T-helper 2 cell treated with Interferon-gamma antibody and Interleukin-4, amounts not matched to agents 5 μg/mL and 100 μg/mL, for 36 hours (primary cell): ENCODE measurements at regions not wholly inside any gene's neighbourhood (a gene's known extent, or its start where the extent isn't known, plus 50 kb on each side); places are given as distances from the start of the nearest gene placed in this dataset.

Experiments used
- DNase-seq: peaks from one replicate; pipeline ENCODE4 v3.0.0; 2021; ENCODE audit warnings: low spot score
- H3K27ac Mint-ChIP-seq: one replicate; pipeline ENCODE4 v1.8.0; 2021; ENCODE audit warnings: mild to moderate bottlenecking, mixed read lengths
- H3K27me3 Mint-ChIP-seq: one replicate; pipeline ENCODE4 v1.8.0; 2021; ENCODE audit warnings: low read depth, mixed read lengths
- H3K36me3 Mint-ChIP-seq: one replicate; pipeline ENCODE4 v1.8.0; 2021; ENCODE audit warnings: low read depth, mixed read lengths
- H3K4me1 Mint-ChIP-seq: one replicate; pipeline ENCODE4 v1.8.0; 2021; ENCODE audit warnings: low read depth, mixed read lengths
- H3K4me3 Mint-ChIP-seq: one replicate; pipeline ENCODE4 v1.8.0; 2022; ENCODE audit warnings: mild to moderate bottlenecking, moderate library complexity, mixed read lengths
- H3K9me3 Mint-ChIP-seq: one replicate; pipeline ENCODE4 v1.8.0; 2021; ENCODE audit warnings: mixed read lengths

DNA sequence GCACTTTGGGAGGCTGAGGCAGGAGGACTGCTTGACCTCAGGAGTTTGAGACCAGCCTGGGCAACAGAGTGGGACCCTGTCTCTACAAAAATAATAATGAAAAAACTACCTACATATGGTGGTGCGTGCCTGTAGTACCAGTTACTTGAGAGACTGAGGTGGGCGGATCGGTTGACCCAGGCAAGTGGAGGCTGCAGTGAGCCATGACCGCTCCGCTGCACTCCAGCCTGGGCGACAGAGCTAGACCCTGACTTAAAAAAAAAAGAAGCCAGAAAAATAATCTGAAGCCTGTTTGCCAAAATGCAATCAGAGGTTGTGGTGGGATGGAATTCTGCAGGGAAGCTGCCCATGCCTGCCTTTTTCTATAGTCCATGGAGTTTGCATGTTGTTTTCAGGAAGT lies 50.4 kb upstream of the GGTA1 start:
- Mint-ChIP-seq H3K4me1 (peaks cover 3% of the 10 kb centered on the region), H3K27ac (no peak overlapping the region), H3K36me3 (no peaks in the 10 kb centered on the region), H3K27me3 (peaks cover 21% of the 10 kb centered on the region), H3K9me3 (no peaks in the 10 kb centered on the region), H3K4me3 (no peak overlapping the region)
- no peak for DNase-seq

DNA sequence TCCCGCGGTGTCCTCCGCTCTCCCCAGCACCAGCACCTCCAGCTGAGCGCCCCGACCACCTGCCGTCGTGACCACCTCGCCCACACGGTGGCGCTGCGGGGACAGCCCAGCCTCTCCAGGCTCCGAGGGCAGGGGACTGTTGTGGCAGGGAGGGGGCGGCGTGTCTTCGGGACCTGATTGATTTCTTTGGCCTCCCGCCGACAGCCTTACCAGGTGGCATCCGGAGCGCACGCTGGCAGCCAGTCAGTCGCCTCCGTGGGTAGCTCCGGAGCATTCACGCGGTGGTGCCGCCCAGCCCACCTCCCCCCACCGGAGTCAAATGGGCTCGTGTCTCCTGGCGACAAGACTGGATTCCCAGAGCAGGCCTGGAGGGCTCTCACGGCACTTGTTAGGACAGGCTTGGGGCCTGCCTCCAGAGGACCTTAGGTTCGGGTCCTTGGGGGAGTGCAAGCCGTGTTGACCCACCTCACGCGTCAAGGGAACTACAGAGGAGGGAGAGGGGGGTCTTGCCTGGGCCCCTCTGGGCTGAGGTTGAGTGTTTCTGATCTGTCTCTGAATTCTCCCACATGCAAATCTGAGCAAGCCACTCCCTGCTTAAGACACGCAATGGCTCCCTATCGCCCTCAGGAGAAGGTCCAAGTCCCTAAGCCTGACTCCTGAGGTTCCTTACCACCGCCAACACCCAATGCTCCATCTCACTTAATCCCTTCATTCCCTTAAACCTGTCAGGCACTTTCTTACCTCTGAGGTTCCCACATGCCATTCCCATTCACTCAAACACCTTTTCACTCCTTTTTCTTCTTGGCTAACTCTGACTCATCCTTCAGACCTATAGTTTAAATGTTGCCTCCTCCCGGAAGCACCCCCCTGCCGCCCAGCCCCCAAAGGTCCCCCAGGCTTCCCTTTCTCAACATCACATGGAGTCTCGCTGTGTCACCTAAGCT lies 51.2 kb upstream of the GGTA1 start:
- no peaks in the 10 kb centered on the region for H3K9me3 Mint-ChIP-seq
- H3K4me1 Mint-ChIP-seq, result peaks cover 3% of the 10 kb centered on the region
- H3K27ac Mint-ChIP-seq, result no peak overlapping the region
- H3K27me3 Mint-ChIP-seq, result peaks cover 21% of the 10 kb centered on the region
- H3K4me3 Mint-ChIP-seq, result no peak overlapping the region
- peak; percentile 64 for DNase-seq
- H3K36me3 Mint-ChIP-seq, result no peaks in the 10 kb centered on the region

DNA sequence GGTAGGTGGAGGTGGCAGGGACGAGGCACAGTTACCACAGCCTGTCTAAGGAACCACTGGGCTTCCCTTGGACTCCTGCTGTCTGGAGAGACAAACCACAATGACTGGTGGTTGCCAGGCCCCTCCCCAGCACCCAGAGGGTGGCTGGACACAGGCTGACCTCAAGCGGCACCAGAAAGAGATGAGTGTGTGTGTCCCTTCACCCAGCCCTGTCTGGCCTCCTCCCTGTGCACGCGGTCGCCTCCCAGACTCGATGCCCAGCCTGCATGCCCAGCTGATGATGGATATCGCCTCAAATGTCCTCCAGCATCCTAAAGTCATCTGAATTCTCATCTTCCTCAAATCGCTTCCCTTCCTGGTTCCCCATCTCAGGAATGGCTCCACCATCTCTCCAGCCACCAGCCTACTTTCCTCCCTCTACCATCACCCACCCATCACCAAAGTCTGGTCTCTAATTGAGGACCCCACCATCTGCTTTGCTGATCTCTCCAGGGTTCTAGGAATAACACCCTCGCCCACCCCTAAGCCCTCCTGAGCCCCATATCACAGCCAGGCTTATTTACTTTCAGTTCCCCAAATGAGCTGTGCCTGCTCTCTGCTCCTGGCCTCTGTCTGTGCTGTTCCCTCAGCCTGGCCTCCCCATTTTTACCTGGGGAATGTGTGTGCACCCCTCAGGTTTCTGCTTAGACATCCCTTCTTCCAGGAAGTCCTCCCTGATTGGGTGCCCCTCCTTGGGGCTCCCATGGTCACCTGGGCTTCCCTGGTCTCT lies 52.5 kb upstream of the GGTA1 start:
- Mint-ChIP-seq H3K36me3 (no peaks in the 10 kb centered on the region), H3K4me3 (no peak overlapping the region), H3K9me3 (no peaks in the 10 kb centered on the region), H3K4me1 (peaks cover 3% of the 10 kb centered on the region), H3K27ac (no peak overlapping the region), H3K27me3 (peaks cover 25% of the 10 kb centered on the region)
- no peak for DNase-seq

DNA sequence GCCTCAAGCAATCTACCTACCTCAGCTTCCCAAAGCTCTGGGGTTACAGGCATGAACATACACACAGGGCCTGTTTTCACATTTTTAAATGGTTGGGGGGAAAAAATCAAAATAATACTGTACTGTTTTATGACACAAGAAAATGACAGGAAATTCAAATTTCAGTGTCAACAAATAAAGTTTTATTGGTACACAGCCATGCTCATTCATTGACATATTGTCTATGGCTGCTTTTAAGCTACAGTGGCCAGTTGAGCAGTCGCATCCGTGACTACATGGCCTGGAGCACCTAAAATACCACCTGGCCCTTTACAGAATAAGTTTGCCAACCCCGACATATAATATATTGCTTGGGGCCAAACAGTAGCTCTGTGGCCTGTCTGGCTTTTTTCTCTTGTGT lies 56.4 kb upstream of the GGTA1 start:
- Mint-ChIP-seq H3K4me1 (peaks cover 5% of the 10 kb centered on the region), H3K27ac (no peak overlapping the region), H3K4me3 (no peak overlapping the region), H3K27me3 (peaks cover 14% of the 10 kb centered on the region), H3K36me3 (no peaks in the 10 kb centered on the region), H3K9me3 (no peaks in the 10 kb centered on the region)
- DNase-seq, result no peak

DNA sequence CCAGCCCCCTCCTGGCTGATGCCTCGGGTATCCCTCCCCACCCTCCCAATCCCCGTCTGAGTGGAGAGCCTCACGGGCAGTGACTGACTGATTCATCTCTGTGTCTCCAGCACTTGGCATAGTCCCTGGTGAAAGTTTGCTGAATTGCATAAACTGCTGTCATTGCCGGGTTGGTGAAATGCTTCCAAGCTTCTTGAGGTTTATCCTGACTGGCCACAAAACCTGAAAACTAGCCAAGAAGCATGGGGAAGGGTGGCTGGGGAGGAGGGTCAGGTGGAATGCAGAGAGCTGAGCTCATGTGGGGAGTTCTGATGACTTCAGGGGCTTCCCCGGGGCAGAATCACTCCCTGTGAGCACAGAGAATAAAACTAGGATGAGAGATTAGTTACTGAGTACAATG lies 56.9 kb upstream of the GGTA1 start:
- Mint-ChIP-seq H3K4me1 (peaks cover 4% of the 10 kb centered on the region), H3K4me3 (no peak overlapping the region), H3K27ac (no peak overlapping the region), H3K9me3 (no peaks in the 10 kb centered on the region), H3K36me3 (no peaks in the 10 kb centered on the region), H3K27me3 (peaks cover 9% of the 10 kb centered on the region)
- no peak for DNase-seq

DNA sequence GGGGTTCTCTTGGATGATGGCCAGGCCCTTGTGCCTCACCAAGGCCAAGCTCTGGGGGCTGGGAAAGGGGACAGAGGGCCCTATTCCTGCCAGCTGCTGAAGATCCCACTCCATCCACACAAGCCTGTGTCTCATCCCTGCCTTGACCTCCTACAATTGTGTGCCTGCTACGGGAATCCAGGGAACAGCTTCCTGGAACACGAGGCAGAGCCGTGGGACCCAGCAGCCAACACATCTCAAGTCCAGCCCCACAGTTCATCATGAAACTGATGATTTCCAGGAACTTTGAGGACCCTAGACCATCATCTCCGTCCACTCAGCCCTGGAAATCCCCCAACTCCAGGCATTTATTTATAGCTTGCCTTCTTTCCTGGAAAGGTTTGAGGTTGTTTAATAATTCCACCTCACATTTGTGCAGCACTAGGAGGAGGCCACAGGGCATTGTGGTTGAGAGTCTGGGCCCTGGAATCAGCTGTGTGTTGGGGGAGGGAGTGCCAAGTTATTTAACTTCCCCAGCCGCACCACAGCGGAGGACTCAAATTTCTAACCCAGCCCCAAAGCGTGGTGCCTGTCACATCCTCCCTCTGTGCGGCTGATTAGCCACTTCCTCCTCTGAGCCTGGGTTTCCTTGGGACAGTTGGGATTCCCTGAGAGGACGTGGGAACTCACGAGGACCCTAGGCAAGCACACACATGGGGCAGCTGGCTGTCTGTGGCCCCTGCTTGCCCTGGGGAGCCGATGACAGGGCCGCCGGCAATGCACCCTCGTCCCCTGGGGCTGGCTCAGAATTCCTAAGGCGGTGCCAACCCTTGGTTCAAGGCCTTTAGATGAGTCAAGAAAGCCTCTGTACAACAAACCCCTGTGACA lies 58.2 kb upstream of the GGTA1 start:
- no peaks in the 10 kb centered on the region for H3K9me3 Mint-ChIP-seq
- no peak overlapping the region for H3K27ac Mint-ChIP-seq
- no peak overlapping the region for H3K4me3 Mint-ChIP-seq
- H3K27me3 Mint-ChIP-seq, result peaks cover 4% of the 10 kb centered on the region
- DNase-seq, result peak; percentile 4
- H3K36me3 Mint-ChIP-seq, result no peaks in the 10 kb centered on the region
- peaks cover 4% of the 10 kb centered on the region for H3K4me1 Mint-ChIP-seq

DNA sequence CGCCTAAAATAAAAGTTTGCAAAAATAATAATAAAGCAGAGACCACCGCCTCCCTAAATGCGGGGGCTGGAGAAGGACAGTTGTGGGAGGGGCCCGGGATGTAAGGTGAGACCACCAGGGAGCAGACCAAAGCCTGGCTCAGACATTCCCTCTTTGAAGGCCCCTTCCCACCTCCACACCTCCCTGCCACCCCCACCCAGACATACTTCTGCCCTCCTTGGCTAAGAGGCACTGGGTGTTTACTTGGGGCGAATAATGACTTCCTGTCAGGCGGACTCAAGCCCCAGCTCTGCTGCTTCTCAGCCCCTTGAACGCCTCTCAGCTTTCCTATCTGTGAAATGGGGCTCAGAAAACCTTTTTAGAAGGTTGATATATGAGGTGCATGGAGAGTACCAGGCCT lies 58.8 kb upstream of the GGTA1 start:
- peaks cover 4% of the 10 kb centered on the region for H3K27me3 Mint-ChIP-seq
- DNase-seq, result no peak
- H3K27ac Mint-ChIP-seq, result no peak overlapping the region
- no peak overlapping the region for H3K4me3 Mint-ChIP-seq
- peaks cover 4% of the 10 kb centered on the region for H3K4me1 Mint-ChIP-seq
- H3K36me3 Mint-ChIP-seq, result no peaks in the 10 kb centered on the region
- no peaks in the 10 kb centered on the region for H3K9me3 Mint-ChIP-seq

DNA sequence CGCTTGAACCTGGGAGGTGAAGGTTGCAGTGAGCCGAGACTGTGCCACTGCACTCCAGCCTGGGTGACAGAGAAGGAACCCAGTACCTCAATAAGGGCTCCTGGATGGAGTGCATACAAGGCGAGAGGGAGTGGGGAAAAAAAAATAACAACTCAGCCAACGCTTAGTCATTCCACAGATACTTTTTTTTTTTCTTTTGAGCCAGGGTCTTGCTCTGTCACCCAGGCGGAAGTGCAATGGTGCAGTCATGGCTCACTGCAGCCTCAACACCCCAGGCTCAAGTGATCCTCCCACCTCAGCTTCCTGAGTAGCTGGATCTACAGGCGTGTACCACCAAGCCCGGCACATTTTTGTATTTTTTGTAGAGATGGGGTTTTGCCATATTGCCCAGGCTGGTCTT lies 59.5 kb upstream of the GGTA1 start:
- Mint-ChIP-seq H3K27ac (no peak overlapping the region), H3K27me3 (peaks cover 4% of the 10 kb centered on the region), H3K4me3 (no peak overlapping the region), H3K4me1 (peaks cover 4% of the 10 kb centered on the region), H3K9me3 (no peaks in the 10 kb centered on the region), H3K36me3 (no peaks in the 10 kb centered on the region)
- no peak for DNase-seq

DNA sequence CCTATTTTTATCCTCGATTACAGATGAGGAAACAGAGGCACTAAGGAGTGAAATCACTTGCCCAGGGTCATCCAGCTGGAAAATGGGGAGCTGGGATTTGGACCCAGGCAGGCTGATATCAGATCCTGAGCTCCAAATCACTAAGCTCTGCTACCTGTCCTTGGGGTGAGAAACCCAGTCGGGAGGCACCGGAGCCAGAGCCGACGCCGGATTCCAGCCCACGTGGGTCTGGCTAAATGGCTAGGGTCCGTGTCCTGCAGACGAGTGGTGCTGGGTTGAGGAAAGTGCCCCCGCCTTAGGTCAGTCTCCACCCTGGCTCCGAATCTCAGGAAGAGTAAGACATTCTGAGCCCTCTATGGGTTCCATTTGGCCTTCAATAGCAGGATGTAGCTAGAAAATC lies 61.3 kb upstream of the GGTA1 start:
- peaks cover 4% of the 10 kb centered on the region for H3K4me1 Mint-ChIP-seq
- H3K27ac Mint-ChIP-seq, result no peak overlapping the region
- DNase-seq, result no peak
- no peaks in the 10 kb centered on the region for H3K9me3 Mint-ChIP-seq
- H3K4me3 Mint-ChIP-seq, result no peak overlapping the region
- no peaks in the 10 kb centered on the region for H3K36me3 Mint-ChIP-seq
- H3K27me3 Mint-ChIP-seq, result peaks cover 4% of the 10 kb centered on the region

DNA sequence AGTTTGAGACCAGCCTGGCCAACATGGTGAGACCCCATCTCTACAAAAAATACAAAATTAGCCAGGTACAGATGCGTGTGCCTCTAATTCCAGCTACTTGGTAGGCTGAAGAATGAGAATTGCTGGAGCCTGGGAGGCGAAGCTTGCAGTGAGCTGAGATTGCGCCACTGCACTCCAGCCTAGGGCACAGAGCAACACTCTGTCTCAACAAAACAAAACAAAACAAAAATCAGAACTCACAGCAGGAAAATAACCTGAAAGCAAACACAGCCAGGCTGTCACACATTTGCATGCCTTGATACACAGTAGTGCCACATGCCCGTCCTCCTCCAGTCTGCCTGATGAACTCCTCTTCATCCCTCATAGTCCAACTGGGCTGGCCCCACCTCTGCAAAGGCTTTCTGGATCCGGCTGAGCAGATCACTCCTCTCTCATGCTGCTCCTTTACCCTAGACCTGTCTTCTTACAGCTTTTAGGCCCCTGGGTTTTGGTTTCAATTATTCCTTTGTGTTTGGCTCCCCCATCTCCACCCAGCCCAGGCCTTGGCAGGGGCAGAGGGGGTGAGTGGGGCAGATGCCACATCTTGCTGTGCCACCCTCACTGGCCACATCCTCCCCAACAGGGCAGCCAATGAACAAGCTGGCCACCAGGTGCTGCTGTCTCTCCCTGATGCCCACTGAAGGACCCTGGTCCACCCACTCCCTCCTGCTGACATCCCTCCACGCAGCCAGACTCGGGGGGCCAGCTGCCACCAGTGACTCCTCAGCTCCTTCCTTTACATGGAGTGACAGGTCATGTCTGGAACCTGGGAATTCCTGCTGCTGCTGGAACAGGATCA lies 62.0 kb upstream of the GGTA1 start:
- DNase-seq, result no peak

DNA sequence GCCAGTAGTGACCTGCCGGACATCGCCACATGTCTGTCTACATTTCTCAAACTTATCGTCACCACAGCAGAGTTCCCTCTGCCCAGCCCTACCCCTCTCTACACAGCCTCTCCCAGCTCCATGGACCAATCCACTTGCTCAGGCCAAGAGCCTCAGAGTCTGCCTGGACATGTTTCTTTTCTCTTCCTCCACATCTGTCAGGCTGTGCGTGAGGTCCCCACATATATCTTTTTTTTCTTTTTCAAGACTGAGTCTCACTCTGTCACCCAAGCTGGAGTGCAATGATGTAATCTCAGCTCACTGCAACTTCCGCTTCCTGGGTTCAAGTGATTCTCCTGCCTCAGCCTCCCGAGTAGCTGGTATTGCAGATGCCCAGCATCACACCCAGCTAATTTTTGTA lies 62.7 kb upstream of the GGTA1 start:
- no peaks in the 10 kb centered on the region for H3K9me3 Mint-ChIP-seq
- H3K4me3 Mint-ChIP-seq, result no peak overlapping the region
- no peak overlapping the region for H3K27ac Mint-ChIP-seq
- no peak for DNase-seq
- no peaks in the 10 kb centered on the region for H3K27me3 Mint-ChIP-seq
- H3K4me1 Mint-ChIP-seq, result peaks cover 4% of the 10 kb centered on the region
- no peaks in the 10 kb centered on the region for H3K36me3 Mint-ChIP-seq

More for the DNA sequence above, 62.0 kb upstream of the GGTA1 start:
- no peaks in the 10 kb centered on the region for H3K9me3 Mint-ChIP-seq
- no peak overlapping the region for H3K4me3 Mint-ChIP-seq
- peaks cover 4% of the 10 kb centered on the region for H3K4me1 Mint-ChIP-seq
- H3K27me3 Mint-ChIP-seq, result peaks cover 3% of the 10 kb centered on the region
- H3K36me3 Mint-ChIP-seq, result no peaks in the 10 kb centered on the region
- H3K27ac Mint-ChIP-seq, result no peak overlapping the region

DNA sequence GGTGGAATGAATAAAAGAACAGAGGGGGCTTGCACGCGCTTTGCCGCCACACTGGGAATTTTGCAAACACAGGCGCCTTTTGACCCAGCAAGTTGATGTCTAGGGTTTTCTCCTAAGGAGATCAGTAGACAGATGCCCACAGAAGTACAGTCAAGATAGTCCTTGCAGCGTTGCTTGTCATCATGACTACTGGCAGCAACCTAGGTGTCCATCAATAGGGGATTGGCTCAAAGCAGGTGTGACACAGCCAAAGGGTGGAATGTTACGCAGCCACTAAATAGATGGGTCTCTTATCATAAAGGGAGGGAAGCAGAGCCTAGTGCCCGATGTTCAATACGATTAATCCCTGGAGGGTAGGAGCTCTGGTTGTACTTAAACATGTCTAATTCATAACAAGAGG lies 63.8 kb upstream of the GGTA1 start:
- Mint-ChIP-seq H3K9me3 (no peaks in the 10 kb centered on the region), H3K27ac (no peak overlapping the region), H3K4me1 (no peaks in the 10 kb centered on the region), H3K36me3 (no peaks in the 10 kb centered on the region), H3K27me3 (no peaks in the 10 kb centered on the region), H3K4me3 (no peak overlapping the region)
- DNase-seq, result no peak

DNA sequence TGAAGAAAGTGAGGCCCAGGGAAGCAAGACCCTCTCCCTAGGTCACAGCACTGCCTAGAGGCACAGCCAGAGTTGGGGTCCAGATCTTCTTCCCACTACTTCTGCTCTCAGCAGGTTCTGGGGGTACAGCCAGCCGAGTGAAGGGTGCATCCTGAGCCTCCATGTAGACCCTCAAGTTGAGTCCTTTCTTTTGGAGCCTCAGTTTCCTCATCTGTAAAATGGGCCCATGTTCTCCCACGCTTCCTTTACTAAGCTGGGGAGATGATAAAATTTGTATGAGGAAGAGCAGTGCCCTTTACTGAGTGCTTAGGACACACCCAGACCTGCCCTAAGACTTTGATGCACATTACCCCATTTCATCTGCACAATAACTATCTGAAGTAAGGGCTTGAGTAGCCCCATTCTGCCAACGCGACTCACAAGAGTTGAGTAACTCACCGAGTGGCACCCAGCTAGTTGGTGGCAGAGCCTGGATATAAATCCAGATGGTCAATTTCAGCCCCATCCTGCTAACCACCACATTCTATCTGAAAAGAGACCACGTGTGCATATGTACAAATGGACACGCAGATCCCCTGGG lies 64.3 kb upstream of the GGTA1 start:
- Mint-ChIP-seq H3K27me3 (no peaks in the 10 kb centered on the region), H3K36me3 (no peaks in the 10 kb centered on the region), H3K9me3 (no peaks in the 10 kb centered on the region), H3K4me3 (no peak overlapping the region), H3K4me1 (no peaks in the 10 kb centered on the region), H3K27ac (no peak overlapping the region)
- no peak for DNase-seq
